Sigmoid colon (tissue), 4 donors: ENCODE measurements at regions not wholly inside any gene's neighbourhood (a gene's known extent, or its start where the extent isn't known, plus 50 kb on each side); places are given as distances from the start of the nearest gene placed in this dataset.

Source experiments
- EP300 ChIP-seq, 4 donors: sonication (generic); formaldehyde crosslinking; IDR thresholded peaks; one replicate each; pipeline ENCODE4 v1.6.1; 2017; ENCODE audit warnings: antibody characterized with exemption in 4 of 4
- POLR2A ChIP-seq, 2 donors: fragments of 450-650 bp; IDR thresholded peaks; one replicate each; pipeline ENCODE4 v1.6.1; 2016; ENCODE audit warnings: antibody characterized with exemption in 2 of 2, mild to moderate bottlenecking in 2 of 2, moderate library complexity in 2 of 2
- POLR2AphosphoS5 ChIP-seq, 4 donors: sonication (generic); formaldehyde crosslinking; IDR thresholded peaks; one replicate each; pipeline ENCODE4 v1.6.1; 2017; ENCODE audit warnings: antibody characterized with exemption in 4 of 4
- TF ChIP-seq, protein P1 (sequence below), 4 experiments: fragments of 450-650 bp in 3 of 4; fragments of 200-600 bp in 1 of 4; IDR thresholded peaks; one replicate each; pipeline ENCODE4 v1.5.1; 2016 to 2019; ENCODE audit warnings: antibody characterized with exemption in 4 of 4, mild to moderate bottlenecking in 3 of 4, moderate library complexity in 2 of 4

DNA sequence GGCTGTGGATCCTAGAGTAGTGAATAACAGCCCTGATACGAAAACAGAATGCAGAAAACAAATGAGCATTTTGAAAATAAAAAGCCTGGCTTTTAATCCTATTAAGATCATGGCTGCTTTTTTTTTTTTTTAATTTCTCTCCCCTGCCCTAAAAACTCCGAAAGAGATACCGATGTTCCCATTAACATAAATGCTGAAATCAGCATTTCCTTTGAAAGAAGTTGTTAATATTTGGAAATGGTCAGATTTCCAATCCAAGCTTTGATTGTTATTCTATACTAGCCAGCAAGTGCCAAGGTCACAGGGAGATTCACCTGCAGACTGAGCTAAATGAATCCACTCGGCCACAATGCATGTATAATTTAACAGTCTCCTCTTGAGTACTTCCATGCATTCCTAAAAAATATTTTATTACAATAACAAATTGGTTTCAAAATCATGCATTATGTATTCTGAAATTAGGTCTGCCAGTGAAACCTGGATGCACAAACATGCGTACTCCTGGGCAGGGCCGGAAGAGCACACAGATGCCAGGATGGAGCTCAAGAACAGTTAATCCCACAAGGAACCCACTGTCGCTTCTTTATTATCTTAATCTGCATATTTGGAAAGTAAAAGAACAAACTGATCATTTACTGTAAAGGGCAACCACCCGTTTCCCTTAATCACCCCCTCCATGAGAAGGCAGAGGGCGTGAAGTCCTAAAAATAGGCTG is 521.5 kb upstream of the ZFHX3 start:
- TF ChIP-seq, protein P1, sequence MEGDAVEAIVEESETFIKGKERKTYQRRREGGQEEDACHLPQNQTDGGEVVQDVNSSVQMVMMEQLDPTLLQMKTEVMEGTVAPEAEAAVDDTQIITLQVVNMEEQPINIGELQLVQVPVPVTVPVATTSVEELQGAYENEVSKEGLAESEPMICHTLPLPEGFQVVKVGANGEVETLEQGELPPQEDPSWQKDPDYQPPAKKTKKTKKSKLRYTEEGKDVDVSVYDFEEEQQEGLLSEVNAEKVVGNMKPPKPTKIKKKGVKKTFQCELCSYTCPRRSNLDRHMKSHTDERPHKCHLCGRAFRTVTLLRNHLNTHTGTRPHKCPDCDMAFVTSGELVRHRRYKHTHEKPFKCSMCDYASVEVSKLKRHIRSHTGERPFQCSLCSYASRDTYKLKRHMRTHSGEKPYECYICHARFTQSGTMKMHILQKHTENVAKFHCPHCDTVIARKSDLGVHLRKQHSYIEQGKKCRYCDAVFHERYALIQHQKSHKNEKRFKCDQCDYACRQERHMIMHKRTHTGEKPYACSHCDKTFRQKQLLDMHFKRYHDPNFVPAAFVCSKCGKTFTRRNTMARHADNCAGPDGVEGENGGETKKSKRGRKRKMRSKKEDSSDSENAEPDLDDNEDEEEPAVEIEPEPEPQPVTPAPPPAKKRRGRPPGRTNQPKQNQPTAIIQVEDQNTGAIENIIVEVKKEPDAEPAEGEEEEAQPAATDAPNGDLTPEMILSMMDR (IDR thresholded peaks at IDR 0.05): no peak
- no peak for TF ChIP-seq POLR2AphosphoS5 (IDR thresholded peaks at IDR 0.05)
- no peak for TF ChIP-seq EP300 (IDR thresholded peaks at IDR 0.05)
- TF ChIP-seq POLR2A (IDR thresholded peaks at IDR 0.05): no peak
